ENCODE measurements at regions not wholly inside any gene's neighbourhood (a gene's known extent, or its start where the extent isn't known, plus 50 kb on each side); places are given as distances from the start of the nearest gene placed in this dataset.

DNA sequence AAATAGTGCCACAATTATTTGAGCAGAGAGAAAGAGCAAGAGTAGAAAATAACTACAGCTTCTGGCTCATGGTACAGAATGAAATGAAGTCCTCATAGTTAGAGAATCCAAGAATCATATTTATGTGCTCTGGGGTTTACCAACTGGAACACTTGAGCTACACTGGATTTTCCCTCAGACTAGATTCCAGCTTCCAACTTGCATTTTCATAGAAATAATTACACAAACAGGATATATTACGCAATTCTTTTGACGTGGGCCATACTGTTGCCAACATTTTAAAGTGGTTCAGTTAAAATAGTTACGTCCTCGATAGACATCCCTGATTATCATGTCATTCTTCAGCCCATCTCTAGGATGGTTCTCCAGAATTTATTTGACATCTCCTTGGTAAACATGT lies 129.2 kb downstream of the ETAA1 start:
- DNase-seq (ENCODE audit: low read depth, low spot score), result no peak
- CTCF ChIA-PET, result no interaction called here

More for the DNA sequence above, 129.2 kb downstream of the ETAA1 start:
- intact Hi-C loops (cut with micrococcal nuclease), result no loop called here
- no peaks in the 10 kb centered on the region for H3K36me3 ChIP-seq (ENCODE audit: control insufficient read depth in 1 of 2, insufficient read depth in 2 of 2, low read length in 2 of 2)
- peaks cover 6% of the 10 kb centered on the region; the same call in 1 of the 2 replicates for H3K27me3 ChIP-seq (ENCODE audit: insufficient read depth, low read length)
- no peak for TF ChIP-seq EZH2phosphoT487 (IDR thresholded peaks at IDR 0.05; ENCODE audit: borderline replicate concordance)
- no peak for TF ChIP-seq ZNF274 (IDR thresholded peaks at IDR 0.05; ENCODE audit: low read depth, low read length)
- TF ChIP-seq POLR2A (IDR thresholded peaks at IDR 0.05; ENCODE audit: borderline replicate concordance, extremely low read depth, insufficient read depth, insufficient read length), result no peak
- no peak for TF ChIP-seq TCF7L2 (IDR thresholded peaks at IDR 0.05; ENCODE audit: borderline replicate concordance, extremely low read depth, insufficient read depth, insufficient read length)
- no peak for TF ChIP-seq FOSL1 (IDR thresholded peaks at IDR 0.05; ENCODE audit: low read depth)
- no peak for TF ChIP-seq SRF (IDR thresholded peaks at IDR 0.05; ENCODE audit: low read depth)
- TF ChIP-seq RAD21 (IDR thresholded peaks at IDR 0.05; ENCODE audit: low read depth), result no peak
- TF ChIP-seq SIN3A (IDR thresholded peaks at IDR 0.05; ENCODE audit: low read depth), result no peak
- TF ChIP-seq CEBPB (IDR thresholded peaks at IDR 0.05; ENCODE audit: low read depth), result no peak
- TF ChIP-seq, protein P1, sequence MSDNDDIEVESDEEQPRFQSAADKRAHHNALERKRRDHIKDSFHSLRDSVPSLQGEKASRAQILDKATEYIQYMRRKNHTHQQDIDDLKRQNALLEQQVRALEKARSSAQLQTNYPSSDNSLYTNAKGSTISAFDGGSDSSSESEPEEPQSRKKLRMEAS (IDR thresholded peaks at IDR 0.05), result no peak
- TF ChIP-seq SP1 (IDR thresholded peaks at IDR 0.05; ENCODE audit: low read depth), result no peak
- TF ChIP-seq CBX3 (IDR thresholded peaks at IDR 0.05; ENCODE audit: low read depth), result no peak
- TF ChIP-seq EGR1 (IDR thresholded peaks at IDR 0.05; ENCODE audit: low read depth), result no peak
- TF ChIP-seq, protein P2, sequence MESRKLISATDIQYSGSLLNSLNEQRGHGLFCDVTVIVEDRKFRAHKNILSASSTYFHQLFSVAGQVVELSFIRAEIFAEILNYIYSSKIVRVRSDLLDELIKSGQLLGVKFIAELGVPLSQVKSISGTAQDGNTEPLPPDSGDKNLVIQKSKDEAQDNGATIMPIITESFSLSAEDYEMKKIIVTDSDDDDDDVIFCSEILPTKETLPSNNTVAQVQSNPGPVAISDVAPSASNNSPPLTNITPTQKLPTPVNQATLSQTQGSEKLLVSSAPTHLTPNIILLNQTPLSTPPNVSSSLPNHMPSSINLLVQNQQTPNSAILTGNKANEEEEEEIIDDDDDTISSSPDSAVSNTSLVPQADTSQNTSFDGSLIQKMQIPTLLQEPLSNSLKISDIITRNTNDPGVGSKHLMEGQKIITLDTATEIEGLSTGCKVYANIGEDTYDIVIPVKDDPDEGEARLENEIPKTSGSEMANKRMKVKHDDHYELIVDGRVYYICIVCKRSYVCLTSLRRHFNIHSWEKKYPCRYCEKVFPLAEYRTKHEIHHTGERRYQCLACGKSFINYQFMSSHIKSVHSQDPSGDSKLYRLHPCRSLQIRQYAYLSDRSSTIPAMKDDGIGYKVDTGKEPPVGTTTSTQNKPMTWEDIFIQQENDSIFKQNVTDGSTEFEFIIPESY (IDR thresholded peaks at IDR 0.05; ENCODE audit: extremely low read depth, insufficient replicate concordance, low read length), result no peak
- TF ChIP-seq, protein P3, sequence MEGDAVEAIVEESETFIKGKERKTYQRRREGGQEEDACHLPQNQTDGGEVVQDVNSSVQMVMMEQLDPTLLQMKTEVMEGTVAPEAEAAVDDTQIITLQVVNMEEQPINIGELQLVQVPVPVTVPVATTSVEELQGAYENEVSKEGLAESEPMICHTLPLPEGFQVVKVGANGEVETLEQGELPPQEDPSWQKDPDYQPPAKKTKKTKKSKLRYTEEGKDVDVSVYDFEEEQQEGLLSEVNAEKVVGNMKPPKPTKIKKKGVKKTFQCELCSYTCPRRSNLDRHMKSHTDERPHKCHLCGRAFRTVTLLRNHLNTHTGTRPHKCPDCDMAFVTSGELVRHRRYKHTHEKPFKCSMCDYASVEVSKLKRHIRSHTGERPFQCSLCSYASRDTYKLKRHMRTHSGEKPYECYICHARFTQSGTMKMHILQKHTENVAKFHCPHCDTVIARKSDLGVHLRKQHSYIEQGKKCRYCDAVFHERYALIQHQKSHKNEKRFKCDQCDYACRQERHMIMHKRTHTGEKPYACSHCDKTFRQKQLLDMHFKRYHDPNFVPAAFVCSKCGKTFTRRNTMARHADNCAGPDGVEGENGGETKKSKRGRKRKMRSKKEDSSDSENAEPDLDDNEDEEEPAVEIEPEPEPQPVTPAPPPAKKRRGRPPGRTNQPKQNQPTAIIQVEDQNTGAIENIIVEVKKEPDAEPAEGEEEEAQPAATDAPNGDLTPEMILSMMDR (IDR thresholded peaks at IDR 0.05 in 2 of 3, conservative IDR thresholded peaks at IDR 0.05 in 1 of 3; ENCODE audit: borderline replicate concordance in 1 of 3, insufficient read depth in 1 of 3, low read depth in 2 of 3, low read length in 2 of 3), result no peak
- no peak for TF ChIP-seq POLR2AphosphoS5 (IDR thresholded peaks at IDR 0.05; ENCODE audit: low read depth, low read length)
- no peak for TF ChIP-seq YY1 (IDR thresholded peaks at IDR 0.05; ENCODE audit: extremely low read depth, insufficient replicate concordance, low read depth, low read length)
- TF ChIP-seq ELF1 (IDR thresholded peaks at IDR 0.05; ENCODE audit: borderline replicate concordance, low read depth), result no peak
- H3K4me1 ChIP-seq (ENCODE audit: control insufficient read depth in 1 of 2, insufficient read depth in 2 of 2, low read length in 2 of 2), result no peaks in the 10 kb centered on the region
- ChIA-PET POLR2A (no interaction called here), RAD21 (ENCODE audit: low non-redundant PET in 1 of 2, low total read pairs in 2 of 2, uncharacterized antibody in 2 of 2, unreplicated experiment in 2 of 2) (no interaction called here)
- no peak overlapping the region for H3K9ac ChIP-seq (ENCODE audit: low read length)
- H3K9me2 ChIP-seq (ENCODE audit: insufficient read depth), result no peaks in the 10 kb centered on the region
- no TSS peak for BruUV-seq (replicated peaks)
- H3K27ac ChIP-seq (ENCODE audit: low read depth, low read length), result no peak overlapping the region
- no peaks in the 10 kb centered on the region for H3K79me2 ChIP-seq (ENCODE audit: insufficient read depth, low read length)
- H3K9me3 ChIP-seq (ENCODE audit: control insufficient read depth in 1 of 2, insufficient read depth in 1 of 2, low read depth in 1 of 2, low read length in 2 of 2), result no peaks in the 10 kb centered on the region
- H2AFZ ChIP-seq (ENCODE audit: low read depth, low read length, poor library complexity, severe bottlenecking), result no peak overlapping the region
- no peaks in the 10 kb centered on the region for H4K20me1 ChIP-seq (ENCODE audit: insufficient read depth)
- no peak overlapping the region for H3K4me3 ChIP-seq (replicated peaks in 1 of 2; ENCODE audit: low read depth in 1 of 2, low read length in 2 of 2)
- no peak for ATAC-seq
- H3K4me2 ChIP-seq (ENCODE audit: low read length), result no peak overlapping the region

All from HCT116 (cell line).